CD14-positive monocyte (primary cell): ENCODE measurements at regions not wholly inside any gene's neighbourhood (a gene's known extent, or its start where the extent isn't known, plus 50 kb on each side); places are given as distances from the start of the nearest gene placed in this dataset.

ENCODE experiments used
- DNase-seq, 3 donors: peaks; one replicate each; pipeline ENCODE4 v3.0.0-alpha.2; 2011 to 2022
- H2AFZ ChIP-seq: 2 replicates; pipeline ENCODE4 v1.6.0; 2012; ENCODE audit warnings: mild to moderate bottlenecking, low read depth, low read length, inconsistent platforms; ENCODE audit not compliant: insufficient read depth, poor library complexity, severe bottlenecking
- H3K27ac ChIP-seq, 2 donors: 1 replicate in 1 of 2; 2 replicates in 1 of 2; pipeline ENCODE4 v1.5.1; 2012 to 2013; ENCODE audit warnings: low read length in 2 of 2, control low read depth in 1 of 2, inconsistent platforms in 1 of 2, low read depth in 1 of 2, mild to moderate bottlenecking in 1 of 2
- H3K27me3 ChIP-seq, 2 donors: one replicate each; pipeline versions ENCODE4 v1.6.0 to v1.6.1; 2011 to 2013; ENCODE audit warnings: low read length in 2 of 2; ENCODE audit not compliant: control insufficient read depth in 2 of 2, insufficient read depth in 2 of 2
- H3K36me3 ChIP-seq, 2 donors: replicated peaks in 1 of 2; 1 replicate in 1 of 2; 2 replicates in 1 of 2; pipeline versions ENCODE4 v1.5.1 to v1.6.1; 2012 to 2013; ENCODE audit warnings: low read length in 2 of 2, control low read depth in 1 of 2, inconsistent platforms in 1 of 2, mild to moderate bottlenecking in 1 of 2; ENCODE audit not compliant: insufficient read depth in 2 of 2, control insufficient read depth in 1 of 2
- H3K4me1 ChIP-seq, 2 donors: 1 replicate in 1 of 2; 2 replicates in 1 of 2; pipeline versions ENCODE4 v1.5.1 to v1.6.1; 2012 to 2013; ENCODE audit warnings: low read length in 2 of 2, control low read depth in 1 of 2, inconsistent platforms in 1 of 2, mild to moderate bottlenecking in 1 of 2, moderate library complexity in 1 of 2; ENCODE audit not compliant: insufficient read depth in 2 of 2, control insufficient read depth in 1 of 2
- H3K4me2 ChIP-seq: replicated peaks from 2 replicates; pipeline ENCODE3; 2012; ENCODE audit warnings: low read length, moderate library complexity, mild to moderate bottlenecking; ENCODE audit not compliant: poor library complexity, severe bottlenecking; ENCODE audit errors: extremely low read depth
- H3K4me3 ChIP-seq, 3 experiments: fragments of 200-600 bp in 1 of 3; sonication (generic) in 1 of 3; replicated peaks in 1 of 3; 1 replicate in 2 of 3; 2 replicates in 1 of 3; pipeline ENCODE4 v1.5.1; 2011 to 2013; ENCODE audit warnings: low read length in 3 of 3, mild to moderate bottlenecking in 3 of 3, control low read depth in 2 of 3, low read depth in 2 of 3, inconsistent platforms in 1 of 3, moderate library complexity in 1 of 3
- H3K79me2 ChIP-seq: 2 replicates; pipeline ENCODE4 v1.6.0; 2012; ENCODE audit warnings: mild to moderate bottlenecking, control low read depth, inconsistent platforms, low read length, moderate library complexity; ENCODE audit not compliant: insufficient read depth
- H3K9ac ChIP-seq: 2 replicates; pipeline ENCODE4 v1.6.0; 2017; ENCODE audit warnings: low read length, mild to moderate bottlenecking; ENCODE audit not compliant: insufficient read depth, poor library complexity, severe bottlenecking
- H3K9me3 ChIP-seq, 2 donors: replicated peaks in 1 of 2; 1 replicate in 1 of 2; 2 replicates in 1 of 2; pipeline versions ENCODE4 v1.5.1 to v1.6.1; 2012 to 2013; ENCODE audit warnings: low read length in 2 of 2, control low read depth in 1 of 2; ENCODE audit not compliant: control insufficient read depth in 1 of 2, insufficient read depth in 1 of 2
- H4K20me1 ChIP-seq: 2 replicates; pipeline ENCODE4 v1.6.0; 2012; ENCODE audit warnings: mild to moderate bottlenecking, low read length, control low read depth, moderate library complexity; ENCODE audit not compliant: insufficient read depth
- H3K27ac Mint-ChIP-seq, 7 donors: one replicate each; pipeline ENCODE4 v1.8.0; 2020; ENCODE audit warnings: mild to moderate bottlenecking in 7 of 7, mixed read lengths in 7 of 7, moderate library complexity in 6 of 7, inconsistent platforms in 2 of 7
- H3K27me3 Mint-ChIP-seq, 3 donors: one replicate each; pipeline ENCODE4 v1.8.0; 2021 to 2022; ENCODE audit warnings: low read depth in 3 of 3, mild to moderate bottlenecking in 3 of 3, mixed read lengths in 3 of 3, moderate library complexity in 3 of 3, inconsistent platforms in 1 of 3
- H3K36me3 Mint-ChIP-seq, 2 donors: one replicate each; pipeline ENCODE4 v1.8.0; 2020; ENCODE audit warnings: mixed read lengths in 2 of 2, inconsistent platforms in 1 of 2, mild to moderate bottlenecking in 1 of 2
- H3K4me1 Mint-ChIP-seq: one replicate; pipeline ENCODE4 v1.8.0; 2020; ENCODE audit warnings: mild to moderate bottlenecking, mixed read lengths
- H3K4me3 Mint-ChIP-seq, 2 donors: one replicate each; pipeline ENCODE4 v1.8.0; 2020; ENCODE audit warnings: mild to moderate bottlenecking in 2 of 2, mixed read lengths in 2 of 2, moderate library complexity in 1 of 2
- H3K9me3 Mint-ChIP-seq, 7 donors: one replicate each; pipeline ENCODE4 v1.8.0; 2020 to 2022; ENCODE audit warnings: mixed read lengths in 7 of 7, mild to moderate bottlenecking in 6 of 7, moderate library complexity in 6 of 7, inconsistent platforms in 2 of 7
- WGBS: methylation state at CpG from one replicate; pipeline ENCODE4 v1.1.5; 2013; ENCODE audit warnings: missing lambda C conversion rate; ENCODE audit not compliant: insufficient coverage; 5-methylcytosine and 5-hydroxymethylcytosine counted together
- intact Hi-C, 2 donors: fragments of 100-400 bp; cut with micrococcal nuclease; formaldehyde crosslinking; loops; one replicate each; pipeline versions ENCODE4 v1.15.0 to v1.15.1; 2023
- TF ChIP-seq, protein P1 (sequence below): fragments of 200-600 bp; IDR thresholded peaks from one replicate; pipeline ENCODE4 v1.8.0; 2022; ENCODE audit warnings: antibody characterized with exemption, mild to moderate bottlenecking

DNA sequence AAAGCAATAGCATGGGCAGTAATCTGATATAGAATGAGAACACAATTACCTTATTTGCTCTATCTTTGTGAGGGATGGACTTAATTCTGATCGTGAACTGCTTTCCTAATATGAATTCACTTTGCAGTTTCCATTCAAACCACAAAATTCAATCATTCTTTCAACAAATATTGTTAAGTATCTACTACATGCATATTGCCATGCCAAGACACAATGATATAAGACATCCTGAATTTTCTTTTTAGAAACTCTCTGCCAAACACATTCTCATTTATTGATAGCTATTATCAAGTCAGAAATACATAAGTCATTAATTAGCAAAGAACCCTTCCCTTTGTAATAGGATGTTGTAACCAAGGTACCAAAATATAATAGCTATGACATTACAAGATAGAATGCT, 121.6 kb upstream of the TARS1 start:
- Mint-ChIP-seq H3K27ac (no peak overlapping the region), H3K9me3 (peaks cover 0 to 3% (median 0%) of the 10 kb centered on the region in 7 donors), H3K4me1 (peaks cover 6% of the 10 kb centered on the region), H3K4me3 (no peak overlapping the region), H3K27me3 (no peaks in the 10 kb centered on the region), H3K36me3 (no peaks in the 10 kb centered on the region)
- Histone ChIP-seq H3K4me2 (no peak overlapping the region), H3K4me3 (no peak overlapping the region), H3K36me3 (no peaks in the 10 kb centered on the region), H2AFZ (no peak overlapping the region), H4K20me1 (no peaks in the 10 kb centered on the region), H3K9me3 (no peaks in the 10 kb centered on the region), H3K79me2 (no peaks in the 10 kb centered on the region), H3K27ac (no peak overlapping the region), H3K27me3 (no peaks in the 10 kb centered on the region), H3K9ac (no peak overlapping the region), H3K4me1 (no peaks in the 10 kb centered on the region)
- TF ChIP-seq, protein P1, sequence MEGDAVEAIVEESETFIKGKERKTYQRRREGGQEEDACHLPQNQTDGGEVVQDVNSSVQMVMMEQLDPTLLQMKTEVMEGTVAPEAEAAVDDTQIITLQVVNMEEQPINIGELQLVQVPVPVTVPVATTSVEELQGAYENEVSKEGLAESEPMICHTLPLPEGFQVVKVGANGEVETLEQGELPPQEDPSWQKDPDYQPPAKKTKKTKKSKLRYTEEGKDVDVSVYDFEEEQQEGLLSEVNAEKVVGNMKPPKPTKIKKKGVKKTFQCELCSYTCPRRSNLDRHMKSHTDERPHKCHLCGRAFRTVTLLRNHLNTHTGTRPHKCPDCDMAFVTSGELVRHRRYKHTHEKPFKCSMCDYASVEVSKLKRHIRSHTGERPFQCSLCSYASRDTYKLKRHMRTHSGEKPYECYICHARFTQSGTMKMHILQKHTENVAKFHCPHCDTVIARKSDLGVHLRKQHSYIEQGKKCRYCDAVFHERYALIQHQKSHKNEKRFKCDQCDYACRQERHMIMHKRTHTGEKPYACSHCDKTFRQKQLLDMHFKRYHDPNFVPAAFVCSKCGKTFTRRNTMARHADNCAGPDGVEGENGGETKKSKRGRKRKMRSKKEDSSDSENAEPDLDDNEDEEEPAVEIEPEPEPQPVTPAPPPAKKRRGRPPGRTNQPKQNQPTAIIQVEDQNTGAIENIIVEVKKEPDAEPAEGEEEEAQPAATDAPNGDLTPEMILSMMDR: no peak
- intact Hi-C loops: no loop called here
- no peak for DNase-seq
- 100% methylated on average over 1 of the region's 1 CpG for WGBS

DNA sequence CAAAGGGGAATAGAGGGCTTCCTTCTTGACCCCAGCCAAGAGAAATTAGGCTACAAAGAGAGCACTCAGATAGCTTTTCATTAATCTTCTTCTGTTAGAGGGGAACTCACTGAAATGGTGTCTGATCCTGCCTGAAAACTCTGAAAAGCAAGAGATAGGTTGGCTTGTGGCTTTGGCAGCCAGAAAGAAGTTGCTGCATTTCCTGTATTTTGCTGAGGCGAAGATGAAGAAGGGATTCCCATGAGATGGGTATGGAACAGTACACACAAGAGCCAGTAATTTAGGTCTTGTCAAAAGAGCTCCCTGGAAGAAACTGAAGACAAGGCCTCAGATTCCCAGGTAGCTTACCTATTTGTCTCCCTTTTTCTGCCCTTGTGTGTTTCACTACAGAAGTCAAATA, 120.9 kb upstream of the TARS1 start:
- Histone ChIP-seq H3K9ac (no peak overlapping the region), H3K4me2 (no peak overlapping the region), H3K4me1 (no peaks in the 10 kb centered on the region), H3K36me3 (no peaks in the 10 kb centered on the region), H4K20me1 (no peaks in the 10 kb centered on the region), H3K27ac (no peak overlapping the region), H3K79me2 (no peaks in the 10 kb centered on the region), H3K4me3 (no peak overlapping the region), H2AFZ (no peak overlapping the region), H3K9me3 (no peaks in the 10 kb centered on the region), H3K27me3 (no peaks in the 10 kb centered on the region)
- H3K4me3 Mint-ChIP-seq: no peak overlapping the region
- H3K27ac Mint-ChIP-seq: no peak overlapping the region
- H3K9me3 Mint-ChIP-seq: peaks cover 0 to 3% (median 0%) of the 10 kb centered on the region in 7 donors
- H3K4me1 Mint-ChIP-seq: peaks cover 6% of the 10 kb centered on the region
- no peak for DNase-seq
- intact Hi-C loops: no loop called here
- TF ChIP-seq, protein P1: no peak
- H3K27me3 Mint-ChIP-seq: no peaks in the 10 kb centered on the region
- H3K36me3 Mint-ChIP-seq: no peaks in the 10 kb centered on the region
- WGBS: 0% methylated on average over 1 of the region's 1 CpG
